NCI-H524 (cell line): ENCODE measurements at regions not wholly inside any gene's neighbourhood (a gene's known extent, or its start where the extent isn't known, plus 50 kb on each side); places are given as distances from the start of the nearest gene placed in this dataset.
"Not testable (repeated sequence)": the region's sequence is repeated elsewhere in the genome, so short reads cannot be mapped to it uniquely, and the experiment has no call there.

Experiments
- DNase-seq, 2 experiments: peaks; one replicate each; lab custom pipeline; 2025; lab: John Stamatoyannopoulos, UW

- DNase-seq = no peak
Measured at GRCh38 chr9:106755736-106756135, 107.2 kb upstream of the ZNF462 start.

- peak; percentile 2 to 58 for DNase-seq
Measured at GRCh38 chr9:106757514-106757913, 105.5 kb upstream of the ZNF462 start.

- DNase-seq = no peak
Measured at GRCh38 chr9:106758911-106759310, 104.1 kb upstream of the ZNF462 start.

- DNase-seq = no peak
Measured at GRCh38 chr9:106761493-106761892, 101.5 kb upstream of the ZNF462 start.

- DNase-seq = no peak
Measured at GRCh38 chr9:106766616-106767015, 96.3 kb upstream of the ZNF462 start.

GRCh38 chr9:106769331-106769730 is 93.6 kb upstream of the ZNF462 start:
- DNase-seq = peak; percentile 57 to 90

GRCh38 chr9:106771608-106772007 is 91.4 kb upstream of the ZNF462 start:
- DNase-seq = no peak

GRCh38 chr9:106772523-106773290 is 90.3 kb upstream of the ZNF462 start:
- DNase-seq = no peak

GRCh38 chr9:106773750-106774149 is 89.2 kb upstream of the ZNF462 start:
- DNase-seq = no peak

- DNase-seq = no peak
Measured at GRCh38 chr9:106775960-106776359, 87.0 kb upstream of the ZNF462 start.

GRCh38 chr9:106779796-106780195 is 83.2 kb upstream of the ZNF462 start:
- DNase-seq = no peak

- no peak for DNase-seq
Measured at GRCh38 chr9:106783121-106783520, 79.8 kb upstream of the ZNF462 start.

- DNase-seq = no peak
Measured at GRCh38 chr9:106784076-106784475, 78.9 kb upstream of the ZNF462 start.

- DNase-seq = no peak
Measured at GRCh38 chr9:106785200-106785599, 77.8 kb upstream of the ZNF462 start.

GRCh38 chr9:106788021-106788420 is 74.9 kb upstream of the ZNF462 start:
- not testable (repeated sequence) for DNase-seq

GRCh38 chr9:106795031-106795430 is 67.9 kb upstream of the ZNF462 start:
- DNase-seq = no peak

- no peak for DNase-seq
Measured at GRCh38 chr9:106796771-106797170, 66.2 kb upstream of the ZNF462 start.

- no peak for DNase-seq
Measured at GRCh38 chr9:106797299-106797698, 65.7 kb upstream of the ZNF462 start.

GRCh38 chr9:106798016-106798799 is 64.8 kb upstream of the ZNF462 start:
- DNase-seq = no peak

- no peak for DNase-seq
Measured at GRCh38 chr9:106799152-106799551, 63.8 kb upstream of the ZNF462 start.

- no peak for DNase-seq
Measured at GRCh38 chr9:106800701-106801270, 62.2 kb upstream of the ZNF462 start.

- no peak for DNase-seq
Measured at GRCh38 chr9:106801816-106802215, 61.1 kb upstream of the ZNF462 start.
